ENCODE measurements at regions not wholly inside any gene's neighbourhood (a gene's known extent, or its start where the extent isn't known, plus 50 kb on each side); places are given as distances from the start of the nearest gene placed in this dataset.

DNA sequence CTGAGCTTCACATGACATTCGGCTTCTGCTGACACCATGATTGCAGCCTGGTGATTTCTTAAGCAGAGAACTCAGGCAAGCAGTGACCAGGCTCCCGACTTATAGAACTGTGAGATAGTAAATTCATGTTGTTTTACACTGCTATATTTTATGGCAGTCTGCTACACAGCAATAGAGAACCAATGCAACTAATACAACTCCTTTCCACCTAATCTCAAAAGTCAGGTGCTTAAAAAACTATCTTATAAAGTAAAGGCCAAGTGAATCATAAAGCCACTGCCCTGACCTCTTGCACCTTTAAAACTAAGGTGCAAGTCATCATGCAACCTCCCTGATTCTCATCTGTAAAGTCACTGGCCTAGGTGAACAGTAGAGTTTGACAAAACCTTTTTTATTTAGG lies 95.3 kb upstream of the GLS start:
- DNase-seq, result no peak

DNA sequence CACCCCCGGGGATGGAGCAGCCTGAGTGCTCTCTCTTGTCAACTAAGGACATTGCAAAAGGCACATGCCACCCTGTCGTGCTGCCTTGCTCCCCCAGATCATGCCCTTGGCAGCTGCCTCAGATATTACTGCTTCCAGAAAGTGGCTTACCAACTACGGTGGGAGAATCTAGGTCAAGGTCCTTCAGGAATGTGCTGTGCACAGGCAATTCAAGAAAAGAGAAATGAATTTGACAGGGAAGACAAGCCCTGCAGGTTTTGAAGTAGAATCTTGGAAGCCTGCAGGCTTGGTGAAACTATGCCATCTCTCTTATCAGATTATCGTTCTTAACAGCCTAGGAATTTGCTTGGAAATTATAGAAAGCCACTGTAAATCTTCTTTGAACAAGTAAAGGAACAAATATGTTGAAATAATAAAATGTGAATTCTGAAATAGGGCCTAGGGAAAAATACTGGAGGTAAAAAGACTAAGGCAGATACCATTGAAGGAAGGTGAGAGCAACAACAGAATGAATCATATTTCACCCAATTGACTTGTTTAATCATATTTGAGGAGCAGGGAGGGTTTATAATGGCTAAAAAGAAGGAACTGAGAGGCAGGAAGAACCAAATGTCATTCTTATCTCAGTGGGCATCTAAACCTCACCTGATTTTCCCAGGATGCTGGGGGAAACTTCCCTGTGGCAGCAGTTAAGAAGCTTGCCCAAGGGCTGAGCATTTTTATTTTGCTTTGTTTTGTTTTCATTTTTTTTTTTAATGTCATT lies 94.0 kb upstream of the GLS start:
- no peak for DNase-seq

DNA sequence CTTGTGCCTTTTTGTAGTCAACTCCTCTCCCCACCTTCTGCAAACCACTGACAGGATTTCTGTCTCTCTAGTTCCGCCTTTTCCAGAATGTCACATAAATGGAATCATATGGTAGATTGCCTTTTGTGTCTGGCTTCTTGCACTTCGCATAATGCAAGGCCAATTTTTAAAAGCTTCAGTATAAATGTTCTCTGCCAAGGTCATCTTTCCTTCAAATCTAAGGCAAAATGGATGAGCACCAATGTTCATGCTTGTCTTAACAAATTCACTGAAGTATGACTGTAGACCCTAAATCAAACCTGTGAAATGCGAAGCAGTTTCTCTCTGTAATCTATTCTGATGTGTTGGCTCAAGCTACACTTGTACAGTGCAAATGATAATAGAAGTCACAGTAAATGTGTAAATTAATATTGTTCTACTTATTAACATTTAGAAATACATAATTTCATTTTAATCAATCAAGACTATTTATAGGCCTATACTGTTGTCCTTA lies 92.8 kb upstream of the GLS start:
- no peak for DNase-seq

DNA sequence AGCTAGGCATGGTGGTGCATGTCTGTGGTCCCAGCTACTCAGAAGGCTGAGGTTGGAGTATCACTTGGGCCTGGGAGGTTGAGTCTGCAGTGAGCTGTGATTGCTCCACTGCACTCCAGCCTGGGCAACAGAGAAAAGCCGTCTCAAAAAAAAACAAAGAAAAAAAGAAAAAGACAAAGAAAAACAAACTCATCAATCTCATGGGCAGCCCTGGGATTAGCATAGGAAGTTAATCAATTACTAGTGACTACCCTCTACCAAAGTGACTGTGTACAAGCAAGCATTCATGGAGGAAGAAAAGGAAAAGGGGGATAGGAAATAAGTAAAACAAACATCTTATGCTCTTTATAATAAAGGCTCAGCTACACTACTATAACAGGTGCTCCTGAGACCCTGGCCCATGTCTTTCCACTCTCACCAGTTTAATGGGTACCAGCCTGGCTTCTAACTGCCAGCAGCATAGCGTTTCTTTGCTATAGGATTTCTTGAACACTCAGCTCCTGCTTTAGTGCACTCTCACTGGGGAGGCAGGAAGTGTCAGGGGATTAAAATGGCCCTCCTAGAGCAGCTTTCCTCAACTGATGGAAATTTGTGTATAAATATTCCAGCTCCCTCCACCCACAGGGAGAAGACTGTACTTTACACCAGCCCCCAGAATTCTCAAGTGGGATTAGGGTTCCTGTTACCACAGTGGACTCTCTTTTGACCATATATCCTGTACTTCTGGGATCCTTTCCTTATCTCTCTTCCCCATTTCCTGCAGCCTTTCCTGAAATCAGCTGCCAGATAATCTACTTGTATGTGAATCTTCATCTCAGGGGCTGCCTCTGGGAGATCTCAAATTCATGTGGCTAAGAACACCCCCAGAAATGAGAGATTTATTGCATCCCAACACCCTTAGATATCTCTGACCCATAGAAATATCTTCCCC lies 91.3 kb upstream of the GLS start:
- no peak for DNase-seq

DNA sequence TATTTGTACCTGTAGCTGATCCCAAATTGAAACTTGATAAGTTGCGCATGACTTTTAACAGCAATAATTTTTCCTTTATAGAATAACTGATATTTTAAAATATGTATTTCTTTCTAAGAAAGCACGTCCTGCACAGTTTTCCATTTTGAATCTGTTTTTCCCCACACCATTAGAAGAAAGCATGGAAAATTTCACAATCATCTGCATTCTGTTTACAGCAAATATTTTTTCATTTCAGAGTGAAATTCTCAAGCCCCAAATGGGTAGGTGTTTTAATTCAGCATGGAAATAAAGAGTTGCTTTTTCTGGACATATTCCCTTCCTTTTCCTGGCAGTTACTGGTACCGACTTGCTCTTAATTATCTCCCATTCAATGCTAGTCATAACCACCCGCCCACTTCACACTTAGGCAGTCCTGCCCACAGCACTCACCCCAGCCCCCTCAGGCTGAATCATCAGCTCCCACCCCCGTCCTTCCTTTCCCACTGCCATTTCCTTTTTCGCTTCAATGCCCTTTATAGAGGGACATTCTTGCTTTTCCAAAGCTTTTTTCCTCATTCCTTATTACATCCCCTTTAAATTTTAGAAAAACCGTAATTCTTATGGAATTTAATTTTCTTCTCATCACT lies 89.2 kb upstream of the GLS start:
- no peak for DNase-seq

DNA sequence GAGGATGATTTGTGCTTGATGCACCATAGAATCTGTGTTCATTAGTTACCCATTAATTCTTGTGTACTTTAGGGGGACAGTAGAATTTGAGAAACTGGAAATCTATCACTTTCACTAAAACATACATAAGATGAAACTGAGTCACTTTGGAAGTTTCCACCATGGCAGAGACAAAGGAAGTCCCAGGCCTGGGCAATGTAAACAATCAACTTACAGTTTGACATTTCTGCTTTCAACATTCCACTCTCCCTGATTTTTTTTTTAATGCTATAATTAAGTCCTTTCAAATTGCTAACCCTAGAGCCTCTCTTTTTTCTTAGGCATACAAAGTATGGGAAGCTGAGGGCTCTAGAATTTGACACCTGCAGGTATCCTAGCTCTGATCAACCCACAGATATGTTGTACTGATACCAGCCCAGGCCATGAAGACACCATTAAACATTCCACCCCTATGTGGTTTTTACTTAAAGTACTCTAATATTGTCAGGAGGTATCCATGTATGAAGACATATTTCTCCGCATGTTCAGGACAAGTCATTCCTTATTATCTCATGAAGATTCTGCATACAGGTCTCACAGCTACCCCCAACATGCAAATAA lies 88.5 kb upstream of the GLS start:
- no peak for DNase-seq

DNA sequence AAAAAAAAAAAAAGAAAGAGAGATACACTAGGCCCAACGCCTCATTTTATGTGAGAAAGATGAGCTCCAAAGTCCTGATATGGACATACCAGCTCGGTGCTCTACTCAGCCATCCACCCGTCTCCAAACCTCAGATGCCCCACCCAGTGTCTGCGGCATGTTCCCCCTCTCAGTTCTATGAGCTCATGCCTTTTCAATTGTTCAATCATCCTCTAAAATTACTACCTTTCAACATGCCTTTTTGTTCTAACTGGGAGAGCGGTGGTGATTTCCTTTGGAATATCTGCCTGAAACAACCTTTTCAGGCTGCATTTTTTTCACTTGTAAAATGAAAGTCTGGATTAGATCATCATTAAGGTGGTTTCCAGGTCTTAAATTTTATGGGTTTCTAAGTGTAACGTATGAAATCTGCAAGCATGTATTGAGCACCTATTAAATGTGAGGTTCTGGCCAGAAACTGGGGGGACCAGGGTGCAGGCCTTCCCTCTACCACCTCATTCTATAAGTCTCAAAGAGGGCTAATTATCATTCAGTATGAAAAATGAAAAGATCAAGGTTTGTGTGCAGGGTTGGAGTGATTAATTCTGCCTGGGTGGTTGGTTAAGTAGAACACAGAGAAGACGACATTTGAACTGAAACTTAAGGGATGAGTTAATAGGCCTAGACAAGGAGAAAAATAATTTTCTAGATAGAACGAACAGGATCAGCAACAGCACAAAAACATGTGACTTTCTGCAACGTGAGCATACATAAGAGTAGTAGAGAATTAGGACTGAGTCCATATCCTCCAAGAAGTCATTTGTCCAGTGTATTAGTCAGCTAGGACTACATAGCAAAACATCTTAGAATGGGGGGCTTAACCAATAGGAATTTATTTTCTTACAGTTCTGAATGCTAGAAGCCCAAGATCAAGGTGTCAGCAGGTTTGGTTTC lies 87.4 kb upstream of the GLS start:
- peak; percentile 15 for DNase-seq

DNA sequence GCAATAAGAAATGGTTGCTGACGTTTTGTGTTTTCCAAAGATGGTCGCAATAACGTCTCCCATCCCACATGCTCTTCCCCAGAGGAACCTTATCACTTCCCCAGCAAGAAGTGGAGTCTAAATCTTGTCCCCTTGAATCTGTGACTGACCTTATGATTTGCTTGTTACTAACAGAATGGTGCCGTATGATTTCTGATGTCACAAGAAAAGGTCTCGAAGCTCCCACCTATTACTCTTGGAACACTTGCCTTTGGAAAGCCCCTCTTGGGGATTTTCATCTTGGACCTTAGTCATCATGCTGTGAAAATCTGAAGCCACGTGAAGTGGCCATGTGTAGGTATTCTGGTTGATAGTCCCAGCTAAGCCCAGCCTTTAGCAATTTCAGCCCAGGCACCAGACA lies 86.2 kb upstream of the GLS start:
- no peak for DNase-seq

DNA sequence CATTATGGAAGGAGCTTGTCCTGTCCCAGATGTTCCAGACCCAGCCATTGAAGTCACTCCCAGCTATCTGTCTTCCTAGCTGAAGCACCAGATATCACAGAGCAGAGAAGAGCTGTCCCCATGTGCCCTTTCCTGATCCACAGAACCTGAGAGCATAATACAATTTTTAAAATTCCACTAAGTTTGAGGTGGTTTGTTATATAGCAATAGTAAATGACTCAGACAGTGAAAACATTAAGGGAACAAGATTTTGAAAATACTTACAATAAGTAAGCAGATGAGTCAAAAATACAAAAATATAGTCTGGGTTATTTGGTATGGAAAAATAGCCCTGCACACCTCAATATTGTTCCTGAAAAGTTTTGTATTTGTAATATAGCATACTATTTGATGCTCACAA lies 85.8 kb upstream of the GLS start:
- no peak for DNase-seq

DNA sequence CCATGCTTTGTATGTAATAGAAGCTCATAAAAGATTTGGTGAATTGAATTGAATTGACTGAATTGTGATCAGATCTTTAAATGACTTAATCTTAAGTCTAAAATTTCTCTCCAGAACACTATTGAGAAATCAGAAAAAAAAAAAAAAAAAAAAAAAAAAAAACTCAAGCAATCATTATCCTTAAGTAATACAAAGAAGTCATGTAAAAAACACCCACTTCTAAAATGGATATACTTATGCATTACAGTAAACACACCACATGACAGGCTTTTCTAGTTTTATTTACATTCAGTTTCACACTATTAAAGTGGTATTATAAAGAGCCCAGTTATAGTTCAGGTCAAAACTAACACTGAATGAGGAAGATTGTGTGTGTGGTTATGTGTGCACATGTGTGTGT lies 84.9 kb upstream of the GLS start:
- DNase-seq, result no peak

DNA sequence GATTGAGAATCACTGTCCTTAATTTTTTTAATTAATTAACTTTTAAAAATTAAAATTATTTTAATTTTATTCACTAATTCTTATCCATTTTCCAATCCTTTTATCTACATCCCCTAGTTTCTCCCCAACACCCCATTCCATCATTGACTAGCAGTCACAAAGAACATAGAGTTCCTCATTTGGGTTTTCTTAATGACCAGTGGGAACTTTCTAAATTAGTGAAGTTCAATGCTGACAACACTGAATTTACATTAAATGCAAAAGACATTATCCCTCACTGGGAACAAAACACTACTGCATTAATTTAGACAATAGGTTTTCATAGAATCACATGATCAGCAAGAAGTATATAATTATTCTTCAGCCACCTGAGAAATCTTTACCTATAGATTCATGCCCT lies 80.6 kb upstream of the GLS start:
- no peak for DNase-seq

DNA sequence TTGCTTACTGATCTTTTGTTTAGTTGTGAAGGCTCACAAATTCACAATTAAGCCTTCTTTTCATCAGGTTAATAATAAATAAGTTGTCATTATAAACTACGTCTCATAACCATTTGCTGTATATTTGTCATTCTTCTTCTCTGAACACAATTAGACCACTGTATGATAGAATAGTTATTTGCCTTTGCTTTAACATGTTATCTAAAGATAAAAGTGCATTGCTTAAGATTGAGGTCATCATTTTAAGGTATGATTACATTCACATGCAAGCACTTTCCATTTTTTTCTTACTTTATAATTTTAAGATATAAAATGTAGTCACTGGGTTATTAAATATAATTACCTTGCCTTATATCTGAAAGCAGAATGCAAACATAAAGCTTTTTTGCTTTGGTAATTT lies 80.1 kb upstream of the GLS start:
- no peak for DNase-seq

DNA sequence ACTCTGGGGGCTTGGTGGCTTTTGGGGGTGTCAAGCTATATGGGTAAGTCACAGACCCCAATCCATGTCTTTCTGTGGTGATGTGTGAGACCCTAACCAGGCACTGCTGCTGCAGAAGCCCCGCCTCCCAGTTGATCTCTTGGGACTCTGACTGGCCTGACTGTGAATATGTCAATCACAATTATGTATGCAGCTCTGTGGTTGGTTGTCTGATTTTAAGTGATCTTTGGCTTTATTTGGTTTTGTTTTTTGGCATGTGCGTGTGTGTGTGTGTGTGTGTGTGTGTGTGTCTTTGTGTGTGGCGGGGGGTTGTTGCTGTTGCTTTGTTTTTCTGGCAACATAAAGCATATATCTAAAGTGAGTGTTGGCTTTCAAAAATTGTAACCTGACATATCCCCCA lies 78.5 kb upstream of the GLS start:
- no peak for DNase-seq

DNA sequence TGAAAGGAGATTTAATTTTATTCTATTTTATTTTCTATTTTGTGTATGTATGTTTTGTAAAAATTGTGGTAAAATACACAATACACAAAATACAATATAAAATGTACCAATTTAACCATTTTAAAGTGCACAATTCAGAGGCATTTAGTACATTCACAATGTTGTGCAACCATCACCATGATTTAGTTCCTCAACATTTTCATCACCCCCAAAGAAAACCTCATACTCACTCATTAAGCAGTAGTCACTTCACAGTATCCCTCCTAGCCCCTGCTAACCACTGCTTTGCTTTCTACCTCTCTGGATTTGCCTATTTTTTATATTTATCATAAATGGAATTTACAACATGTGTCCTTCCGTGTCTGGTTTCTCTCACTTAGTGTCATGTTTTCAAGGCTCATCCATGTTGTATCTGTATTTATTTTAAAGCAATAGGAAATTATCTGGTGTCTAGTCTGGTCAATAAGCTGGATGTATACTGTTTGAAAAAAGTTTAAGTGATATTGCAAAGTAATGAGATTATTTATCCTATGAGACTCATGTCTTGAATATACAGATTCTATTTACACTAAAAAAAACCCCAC lies 77.9 kb upstream of the GLS start:
- no peak for DNase-seq

DNA sequence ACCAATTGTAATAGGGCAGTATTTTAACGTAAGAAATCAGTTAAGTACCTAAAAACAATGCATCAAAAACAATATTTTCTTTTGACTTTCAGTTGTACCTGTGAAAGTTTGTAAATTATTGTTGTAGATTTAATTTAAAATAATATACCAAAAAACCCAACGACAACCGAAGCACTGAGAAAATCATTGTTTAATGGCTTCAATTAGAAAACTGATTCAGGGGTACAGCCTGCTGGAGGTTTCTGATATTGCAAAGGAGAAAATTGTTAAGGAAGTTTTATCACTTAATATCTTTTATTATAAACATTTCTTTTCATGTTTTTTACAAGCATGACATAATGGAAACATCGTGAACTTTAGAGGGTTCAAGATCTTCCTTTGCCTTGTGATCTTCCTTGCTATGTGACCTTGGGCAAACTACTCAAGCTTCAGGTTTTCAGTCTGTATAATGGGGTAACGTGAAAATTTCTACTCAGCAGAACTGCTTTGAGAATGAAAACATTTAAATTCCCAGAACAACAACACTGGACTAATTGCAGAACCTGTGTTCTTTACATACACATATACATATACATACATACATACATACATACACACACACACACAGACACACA lies 76.3 kb upstream of the GLS start:
- DNase-seq, result no peak

DNA sequence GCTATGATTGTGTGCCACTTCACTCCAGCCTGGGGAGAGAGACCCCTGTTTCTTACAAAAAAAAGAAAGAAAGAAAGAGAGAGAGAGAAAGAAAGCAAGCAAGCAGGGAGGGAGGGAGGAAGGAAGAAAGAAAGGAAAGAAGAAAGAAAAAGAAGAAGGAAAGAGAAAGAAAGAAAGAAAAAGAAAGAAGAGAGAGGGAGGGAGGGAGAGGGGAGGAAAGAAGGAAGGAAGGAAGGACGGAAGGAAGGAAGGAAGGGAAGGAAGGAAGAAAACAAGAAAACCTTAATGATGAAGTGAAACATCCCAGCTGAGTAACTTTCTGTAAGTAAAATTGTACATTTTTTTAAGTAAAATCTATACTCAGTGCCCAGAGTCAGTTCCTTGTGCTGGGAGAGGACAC lies 75.5 kb upstream of the GLS start:
- DNase-seq, result no peak

DNA sequence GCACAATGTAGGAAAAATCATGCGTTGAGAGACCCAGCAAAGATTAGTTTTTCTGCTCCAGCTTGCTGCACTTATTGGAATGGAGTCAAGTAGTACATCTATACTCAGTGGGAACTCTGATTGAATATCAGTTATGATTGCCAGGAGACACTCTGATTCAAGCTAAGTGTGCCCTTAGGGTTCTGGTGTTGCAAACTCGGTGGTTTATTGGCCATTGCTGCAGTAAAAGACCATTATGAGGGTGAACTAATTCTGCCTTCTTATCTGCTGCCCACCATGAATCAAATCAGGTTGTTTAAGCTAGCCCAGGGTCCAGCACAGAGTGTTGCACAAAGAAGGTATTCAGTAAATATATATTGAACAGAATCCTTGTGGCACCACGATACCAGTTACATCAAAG lies 74.8 kb upstream of the GLS start:
- DNase-seq, result no peak

DNA sequence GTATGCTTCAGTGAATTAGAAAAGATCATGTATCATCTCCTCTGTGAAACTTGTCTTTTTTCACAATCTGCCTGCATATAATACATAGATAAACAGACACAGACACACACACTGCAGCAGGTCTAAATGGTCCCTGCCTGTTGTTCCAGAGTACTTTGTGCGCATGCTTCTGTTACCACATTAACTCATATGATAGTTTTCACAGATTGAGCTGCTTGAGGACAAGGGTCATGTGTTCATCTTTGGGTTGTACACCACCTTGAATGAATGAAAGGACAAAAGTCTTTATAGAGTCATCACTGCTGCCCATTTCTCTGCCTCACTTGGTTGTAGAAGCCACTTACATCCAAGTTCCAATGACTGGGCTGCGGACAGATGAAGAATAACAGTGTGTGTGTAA lies 72.7 kb upstream of the GLS start:
- DNase-seq, result no peak

DNA sequence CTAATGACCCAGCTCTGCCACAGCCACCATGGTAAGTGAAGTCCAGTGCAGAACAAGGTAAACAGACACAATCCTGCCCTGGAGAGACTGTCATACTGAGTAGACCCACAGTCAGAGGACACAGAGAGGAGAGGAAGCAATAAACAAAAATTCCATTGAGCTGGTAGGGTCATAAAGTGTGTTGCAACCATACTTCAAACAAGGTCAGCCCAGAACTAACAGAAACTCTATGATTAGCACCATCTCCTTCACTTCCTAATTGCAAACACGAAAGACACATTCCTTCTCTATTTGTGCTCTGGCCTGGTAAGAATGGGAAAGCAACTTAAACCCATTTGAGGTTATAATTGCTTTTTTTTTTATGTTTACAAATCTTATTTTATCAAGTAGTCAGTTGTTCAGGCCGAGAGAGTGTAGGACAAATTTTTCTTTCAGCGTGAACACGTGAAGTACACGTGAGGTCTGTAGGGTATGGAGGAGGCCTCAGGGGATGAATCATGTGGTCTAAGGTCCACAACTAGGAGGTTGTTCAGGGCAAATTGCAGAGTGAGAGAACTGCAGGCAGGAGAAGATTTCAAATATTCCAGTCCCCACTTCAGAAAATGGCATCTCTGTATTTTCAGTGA lies 71.4 kb upstream of the GLS start:
- no peak for DNase-seq

DNA sequence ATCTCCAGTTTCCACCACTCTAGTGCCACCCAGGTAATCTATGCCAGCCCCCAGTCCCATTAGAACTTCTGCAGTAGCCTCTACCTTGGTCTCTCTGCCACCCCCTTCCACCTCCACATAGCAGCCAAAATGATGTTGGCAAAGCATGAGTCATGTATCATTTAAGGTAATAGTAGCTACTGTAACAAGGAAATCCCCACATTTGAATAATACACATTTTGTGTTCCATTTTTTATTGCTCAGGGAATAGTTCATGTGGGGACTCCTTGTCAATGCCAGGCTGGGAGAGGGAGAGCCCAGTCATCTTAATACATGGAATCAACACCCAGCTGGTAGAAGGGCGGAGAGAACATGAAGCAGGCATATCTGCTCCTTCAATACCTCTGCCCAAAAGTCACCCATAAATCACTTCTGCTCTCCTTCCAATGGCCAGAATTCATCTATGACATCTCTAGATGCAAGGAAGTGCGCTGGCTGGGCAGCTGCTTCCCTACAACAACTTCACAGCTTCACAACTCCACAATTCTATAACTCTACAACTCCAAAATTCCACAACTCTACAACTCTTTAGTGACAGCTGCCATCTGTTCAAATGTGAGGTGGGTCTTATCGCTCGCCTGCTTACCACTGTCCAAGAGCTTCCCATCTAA lies 70.6 kb upstream of the GLS start:
- no peak for DNase-seq

Measured in NCI-H2081 treated with DMSO at 0.1 percent for 48 hours (cell line).